ENCODE measurements at regions not wholly inside any gene's neighbourhood (a gene's known extent, or its start where the extent isn't known, plus 50 kb on each side); places are given as distances from the start of the nearest gene placed in this dataset.

GRCh38 chr3:70840106-70840870, 527.9 kb upstream of the MDFIC2 start:
- H3K27ac ChIP-seq = no peak overlapping the region
- TF ChIP-seq ZFX (IDR thresholded peaks at IDR 0.05) (no peak), CTCF (conservative IDR thresholded peaks at IDR 0.05) (no peak)

- no peak for TF ChIP-seq CTCF (conservative IDR thresholded peaks at IDR 0.05)
- no peak for TF ChIP-seq ZFX (IDR thresholded peaks at IDR 0.05)
- H3K27ac ChIP-seq = no peak overlapping the region
Measured at GRCh38 chr3:70833239-70833960, 521.0 kb upstream of the MDFIC2 start.

GRCh38 chr3:70832834-70833205, 520.4 kb upstream of the MDFIC2 start:
- H3K27ac ChIP-seq = no peak overlapping the region
- no peak for TF ChIP-seq CTCF (conservative IDR thresholded peaks at IDR 0.05)
- no peak for TF ChIP-seq ZFX (IDR thresholded peaks at IDR 0.05)

GRCh38 chr3:70832089-70832833, 519.8 kb upstream of the MDFIC2 start:
- H3K27ac ChIP-seq = no peak overlapping the region
- TF ChIP-seq CTCF (conservative IDR thresholded peaks at IDR 0.05) (no peak), ZFX (IDR thresholded peaks at IDR 0.05) (no peak)

GRCh38 chr3:70829092-70829491, 516.7 kb upstream of the MDFIC2 start:
- TF ChIP-seq ZFX (IDR thresholded peaks at IDR 0.05) = no peak
- no peak for TF ChIP-seq CTCF (conservative IDR thresholded peaks at IDR 0.05)
- no peak overlapping the region for H3K27ac ChIP-seq

- TF ChIP-seq CTCF (conservative IDR thresholded peaks at IDR 0.05) (no peak), ZFX (IDR thresholded peaks at IDR 0.05) (no peak)
- no peak overlapping the region for H3K27ac ChIP-seq
Measured at GRCh38 chr3:70824773-70825172, 512.3 kb upstream of the MDFIC2 start.

GRCh38 chr3:70824078-70824477, 511.6 kb upstream of the MDFIC2 start:
- TF ChIP-seq ZFX (IDR thresholded peaks at IDR 0.05) = no peak
- no peak for TF ChIP-seq CTCF (conservative IDR thresholded peaks at IDR 0.05)
- no peak overlapping the region for H3K27ac ChIP-seq

All from C4-2B (cell line).